AG04450 (cell line): ENCODE measurements at regions not wholly inside any gene's neighbourhood (a gene's known extent, or its start where the extent isn't known, plus 50 kb on each side); places are given as distances from the start of the nearest gene placed in this dataset.

Source experiments
- CTCF ChIA-PET: fragments of 300-600, 350-600 bp; formaldehyde crosslinking; extraction: SDS; loops from one replicate; lab custom pipeline; 2022; ENCODE audit warnings: antibody characterized with exemption, inconsistent platforms; lab: Charles Lee
- POLR2A ChIA-PET: fragments of 350-600 bp; formaldehyde crosslinking; extraction: SDS; loops from one replicate; lab custom pipeline; 2021; ENCODE audit warnings: antibody characterized with exemption, inconsistent platforms; lab: Yijun Ruan, JAX
- DNase-seq: peaks from one replicate; pipeline ENCODE4 v3.0.0-alpha.2; 2011; ENCODE audit warnings: low read depth, low spot score
- H3K27ac ChIP-seq: one replicate; pipeline ENCODE4 v1.5.1; 2012; ENCODE audit warnings: low read depth, low read length, control low read depth
- H3K27me3 ChIP-seq: one replicate; pipeline ENCODE4 v1.6.0; 2012; ENCODE audit warnings: low read length; ENCODE audit not compliant: control insufficient read depth, insufficient read depth
- H3K4me3 ChIP-seq: 2 replicates; pipeline ENCODE4 v1.5.1; 2011; ENCODE audit warnings: mild to moderate bottlenecking, low read depth, low read length, control low read depth
- H3K9me3 ChIP-seq: 2 replicates; pipeline ENCODE4 v1.5.1; 2012; ENCODE audit warnings: low read length; ENCODE audit not compliant: control insufficient read depth, insufficient read depth
- CTCF ChIP-seq: IDR thresholded peaks from 2 replicates; pipeline ENCODE4 v1.5.1; 2011; ENCODE audit warnings: low read depth, low read length, control low read depth, inconsistent platforms

GRCh38 chr2:66324909-66325528 lies 109.9 kb upstream of the MEIS1 start:
- H3K9me3 ChIP-seq: no peaks in the 10 kb centered on the region
- TF ChIP-seq CTCF: no peak

GRCh38 chr2:66324356-66324755 lies 110.6 kb upstream of the MEIS1 start:
- Histone ChIP-seq H3K27ac (no peak overlapping the region), H3K27me3 (peaks cover 17% of the 10 kb centered on the region), H3K4me3 (no peak overlapping the region), H3K9me3 (no peaks in the 10 kb centered on the region)
- ChIA-PET POLR2A (no interaction called here), CTCF (no interaction called here)
- TF ChIP-seq CTCF: no peak
- DNase-seq: no peak

More at GRCh38 chr2:66324909-66325528, 109.9 kb upstream of the MEIS1 start:
- ChIA-PET CTCF (no interaction called here), POLR2A (no interaction called here)
- no peak for DNase-seq
- Histone ChIP-seq H3K27ac (no peak overlapping the region), H3K4me3 (no peak overlapping the region), H3K27me3 (peaks cover 17% of the 10 kb centered on the region)

- DNase-seq: no peak
- no peak for TF ChIP-seq CTCF
- H3K27ac ChIP-seq: no peak overlapping the region
- peaks cover 10% of the 10 kb centered on the region for H3K27me3 ChIP-seq
- no peaks in the 10 kb centered on the region for H3K9me3 ChIP-seq
- POLR2A ChIA-PET: no interaction called here
- H3K4me3 ChIP-seq: no peak overlapping the region
- CTCF ChIA-PET: no interaction called here
Measured at GRCh38 chr2:66323406-66323805, 111.5 kb upstream of the MEIS1 start.

GRCh38 chr2:66322506-66323260 lies 112.2 kb upstream of the MEIS1 start:
- peaks cover 6% of the 10 kb centered on the region for H3K27me3 ChIP-seq
- H3K27ac ChIP-seq: no peak overlapping the region
- no peak for TF ChIP-seq CTCF
- ChIA-PET CTCF (no interaction called here), POLR2A (no interaction called here)
- no peak for DNase-seq
- no peaks in the 10 kb centered on the region for H3K9me3 ChIP-seq
- no peak overlapping the region for H3K4me3 ChIP-seq

- CTCF ChIA-PET: no interaction called here
- H3K9me3 ChIP-seq: no peaks in the 10 kb centered on the region
Measured at GRCh38 chr2:66318009-66318561, 116.8 kb upstream of the MEIS1 start.

More at GRCh38 chr2:66318009-66318561, 116.8 kb upstream of the MEIS1 start:
- H3K27ac ChIP-seq: no peak overlapping the region
- H3K4me3 ChIP-seq: no peak overlapping the region
- no peak for DNase-seq
- POLR2A ChIA-PET: no interaction called here
- H3K27me3 ChIP-seq: peaks cover 4% of the 10 kb centered on the region
- TF ChIP-seq CTCF: no peak
